ENCODE measurements at regions not wholly inside any gene's neighbourhood (a gene's known extent, or its start where the extent isn't known, plus 50 kb on each side); places are given as distances from the start of the nearest gene placed in this dataset.
"Not testable (repeated sequence)": the region's sequence is repeated elsewhere in the genome, so short reads cannot be mapped to it uniquely, and the experiment has no call there.

DNA sequence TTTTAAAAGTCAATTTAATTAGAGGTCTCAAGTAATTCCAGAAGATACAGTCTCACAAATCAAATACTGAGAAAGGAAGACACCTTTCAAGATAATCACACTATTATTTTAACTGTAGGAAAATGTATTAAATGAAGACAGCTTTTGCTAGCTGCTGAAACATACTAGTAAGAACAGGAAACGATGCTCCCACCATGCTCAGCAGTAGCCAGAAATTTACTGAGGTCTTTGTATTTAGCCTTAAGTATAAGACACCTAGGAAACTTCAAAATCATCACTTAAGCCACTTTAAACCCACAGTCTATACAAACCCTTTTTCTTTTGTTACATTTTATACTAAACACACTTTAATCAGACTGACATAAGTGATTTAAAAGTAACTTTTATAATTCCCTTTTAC is 72.7 kb upstream of the NPIPB12 start:
- DNase-seq, result not testable (repeated sequence)

DNA sequence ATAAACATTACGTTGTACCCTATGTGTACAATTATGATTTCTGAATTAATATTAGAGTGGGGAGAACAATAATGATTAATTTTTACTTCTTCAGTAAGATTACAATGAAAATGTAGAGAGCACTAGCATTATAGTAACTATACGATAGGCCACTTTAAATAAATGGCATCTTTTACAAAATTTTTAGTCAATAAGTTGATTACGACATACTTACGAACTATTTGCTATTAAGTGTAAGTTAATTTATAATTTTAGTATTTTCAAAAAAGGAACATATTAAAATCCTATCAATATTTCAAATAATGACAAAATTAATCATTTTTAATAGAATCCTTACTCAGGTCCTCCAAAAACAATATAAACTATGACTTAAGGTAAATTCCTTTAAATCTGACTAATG is 75.6 kb upstream of the NPIPB12 start:
- not testable (repeated sequence) for DNase-seq

- DNase-seq, result not testable (repeated sequence)
These were observed 71.1 kb upstream of the SPN start for GRCh38 chr16:29591919-29592318.

GRCh38 chr16:29594269-29594925 is 68.7 kb upstream of the SPN start:
- not testable (repeated sequence) for DNase-seq

DNA sequence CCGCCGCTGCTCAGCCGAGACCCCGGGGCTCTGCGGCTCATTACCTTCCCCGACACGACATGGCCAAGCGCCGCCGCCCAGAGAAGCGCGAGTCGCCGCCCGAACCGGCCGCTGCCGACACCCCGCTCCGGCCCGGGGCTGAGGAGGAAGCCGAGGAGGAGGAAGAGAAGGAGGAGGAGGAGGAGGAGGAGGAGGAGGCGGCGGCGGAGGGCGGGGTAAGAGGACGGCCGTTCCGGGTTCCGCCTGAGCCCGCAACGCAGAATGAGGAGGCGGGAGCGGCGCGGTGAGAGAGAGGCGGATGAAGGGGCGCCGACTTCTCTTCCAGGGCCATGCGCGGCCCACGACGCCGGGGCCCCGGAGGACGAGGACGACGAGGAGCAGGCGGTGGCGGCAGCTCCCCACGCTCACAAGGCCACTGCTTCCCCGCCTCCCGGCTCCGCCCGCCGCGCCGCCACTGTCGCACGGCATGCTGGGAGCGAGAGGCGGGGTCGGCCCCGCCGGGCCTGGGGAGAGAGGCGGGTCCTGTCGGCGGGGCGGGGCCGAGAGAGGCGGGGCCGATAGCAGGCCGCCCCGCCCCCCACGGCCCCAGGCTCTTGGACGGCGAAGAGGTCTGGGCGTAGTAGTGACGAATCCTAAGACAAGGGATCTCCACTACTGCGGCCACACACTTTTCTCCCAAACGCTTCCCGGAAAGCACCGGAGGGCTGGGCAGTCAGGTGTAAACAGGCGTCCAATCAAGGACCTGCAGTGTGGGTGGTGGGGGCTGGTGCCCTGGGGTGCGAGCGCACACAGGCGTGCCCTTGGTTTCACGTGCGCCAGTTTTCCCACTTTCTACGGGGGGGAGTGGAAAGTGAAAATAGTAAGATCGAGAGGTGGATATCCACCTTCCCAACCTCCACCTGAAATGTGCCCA is 67.9 kb upstream of the SPN start:
- DNase-seq, result peak; percentile 16

GRCh38 chr16:29597030-29597429 is 66.0 kb upstream of the SPN start:
- DNase-seq, result not testable (repeated sequence)

GRCh38 chr16:29600111-29601000 is 62.7 kb upstream of the SPN start:
- not testable (repeated sequence) for DNase-seq

GRCh38 chr16:29602247-29602625 is 60.8 kb upstream of the SPN start:
- DNase-seq, result not testable (repeated sequence)

GRCh38 chr16:29602683-29603088 is 60.4 kb upstream of the SPN start:
- DNase-seq, result not testable (repeated sequence)

DNA sequence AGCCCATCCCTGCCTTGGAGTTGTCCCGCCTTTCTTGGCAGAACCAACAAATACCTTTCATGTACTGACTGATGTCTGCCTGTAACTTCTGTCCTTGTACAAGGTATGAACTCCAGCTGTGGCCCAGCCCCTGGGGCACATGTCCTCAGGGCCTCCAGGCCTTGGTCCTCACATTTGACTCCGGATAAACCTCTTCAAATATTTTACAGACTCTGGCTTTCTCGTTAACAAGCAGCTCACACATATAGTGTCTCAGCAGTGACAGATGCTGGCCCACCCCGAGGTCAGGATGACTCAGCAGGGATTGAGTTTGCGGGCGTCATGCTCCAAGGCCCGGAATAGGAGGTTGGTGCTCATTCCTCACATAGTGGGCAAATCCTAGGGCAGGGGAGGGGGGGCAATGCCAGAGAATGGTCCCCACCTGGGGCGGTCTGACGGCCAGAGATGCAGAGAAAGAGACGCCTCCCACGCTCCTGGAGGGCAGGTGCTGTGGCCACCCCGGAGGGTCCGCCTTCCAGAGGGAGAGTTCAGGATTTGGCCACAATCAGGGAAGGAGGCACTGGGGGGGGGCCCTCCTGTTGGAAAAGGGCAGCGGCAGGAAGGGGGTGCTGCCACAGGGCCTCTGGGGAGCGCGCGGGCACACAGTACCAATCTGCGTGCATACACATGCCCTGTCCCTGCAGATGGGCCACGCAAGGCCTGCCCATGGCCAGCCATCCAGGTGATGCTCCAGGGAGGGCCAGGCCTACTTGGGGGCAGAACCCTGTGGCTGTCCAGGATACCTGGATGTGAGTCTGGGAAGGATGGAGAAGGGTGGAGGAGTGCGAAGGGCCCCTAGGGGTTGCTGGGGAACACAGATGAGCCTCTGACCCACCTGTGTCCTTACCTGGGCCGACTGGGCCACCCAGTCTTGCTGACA is 58.2 kb upstream of the SPN start:
- not testable (repeated sequence) for DNase-seq

DNA sequence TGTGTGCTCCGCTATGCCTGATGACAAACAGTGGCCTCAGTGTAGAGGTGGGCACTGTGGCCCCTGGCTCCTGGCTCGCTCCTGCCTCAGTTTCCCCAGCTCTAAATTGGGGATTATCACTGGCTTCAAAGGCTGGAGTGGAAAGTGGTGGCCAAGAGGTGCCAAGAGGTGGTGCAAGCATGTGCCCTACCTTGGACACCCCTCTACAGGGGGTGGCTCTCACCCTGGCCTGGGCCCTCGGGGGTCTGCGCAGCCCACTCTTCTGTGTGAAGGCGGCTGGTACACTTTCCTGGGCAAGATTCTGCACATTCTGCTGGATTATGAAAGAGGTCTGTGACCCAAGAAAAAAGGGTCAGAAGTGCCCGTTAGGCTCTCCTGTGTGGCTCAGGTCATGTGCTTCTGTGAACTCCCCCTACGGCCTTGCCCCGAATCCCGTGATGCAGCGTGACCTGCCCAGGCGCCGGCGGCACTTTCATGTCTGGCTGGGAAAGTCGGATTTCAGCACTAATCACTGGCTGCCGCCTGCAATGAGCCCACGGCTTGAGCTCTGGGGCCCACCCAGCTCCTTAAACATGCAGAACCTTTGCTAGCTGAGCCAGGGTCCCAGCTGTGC is 57.3 kb upstream of the SPN start:
- DNase-seq, result not testable (repeated sequence)

GRCh38 chr16:29606669-29607427 is 56.2 kb upstream of the SPN start:
- not testable (repeated sequence) for DNase-seq

DNA sequence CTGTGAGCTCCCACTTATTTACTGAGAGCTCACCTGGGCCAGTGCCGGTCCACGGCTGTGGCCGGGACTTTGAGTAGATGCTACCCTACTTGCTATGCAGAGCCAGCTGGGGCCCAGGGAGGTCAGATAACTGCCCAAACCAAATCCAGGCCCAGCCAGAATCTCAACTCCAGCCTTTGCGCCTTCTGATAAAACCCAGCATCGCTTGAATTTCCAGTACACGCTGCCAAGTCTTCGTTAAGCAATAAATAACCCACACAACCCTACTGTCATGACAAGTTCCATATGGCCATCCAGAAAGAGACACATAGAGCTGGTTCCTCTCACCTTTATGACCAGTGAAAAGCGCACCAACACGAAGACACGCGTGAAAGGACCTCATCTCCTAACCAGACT is 55.6 kb upstream of the SPN start:
- not testable (repeated sequence) for DNase-seq

DNA sequence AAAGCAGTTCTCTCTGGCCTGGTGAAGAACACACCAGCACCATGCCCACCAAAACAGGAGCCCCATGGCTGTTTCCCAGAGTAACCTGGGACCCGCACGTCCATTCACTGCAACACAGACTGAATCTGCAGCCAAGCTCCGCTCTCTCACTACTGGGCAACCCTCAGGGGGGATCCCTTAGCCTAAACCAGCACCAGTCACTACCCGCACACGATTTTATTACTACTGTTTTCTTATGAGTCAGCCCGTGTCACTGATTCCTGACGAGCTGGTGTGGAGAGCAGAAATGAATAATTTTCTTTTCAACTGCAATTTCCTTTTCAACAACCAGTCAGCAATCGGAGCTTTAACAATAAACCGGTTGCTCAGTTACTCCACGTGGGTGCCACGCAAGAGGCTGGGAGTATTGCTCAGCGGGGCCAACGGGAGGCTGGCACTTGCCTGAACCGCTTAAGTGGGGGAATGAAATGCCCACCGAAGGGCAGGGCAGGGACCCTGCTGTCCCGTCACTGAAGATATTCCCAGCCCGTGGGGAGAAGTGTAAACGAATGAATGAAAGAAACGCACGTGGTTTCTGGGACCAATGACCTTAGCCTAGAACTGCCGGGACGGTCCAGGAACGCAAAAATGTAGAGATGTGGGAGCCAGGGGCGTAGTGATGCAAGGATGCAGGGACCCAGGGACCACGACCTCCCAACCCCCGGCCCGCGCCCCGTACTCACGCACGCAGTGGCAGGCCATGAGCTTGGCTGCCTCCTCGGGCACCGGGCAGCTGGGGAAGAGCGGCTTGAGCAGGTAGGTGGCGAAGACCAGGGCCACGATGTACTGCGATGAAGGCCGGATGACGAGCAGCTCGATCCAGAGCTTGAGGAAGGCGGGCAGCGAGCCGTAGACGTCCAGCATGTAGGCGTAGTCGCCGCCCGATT is 50.4 kb upstream of the SPN start:
- DNase-seq, result not testable (repeated sequence)

Measured in NCI-H1436 treated with DMSO at 0.1 percent for 48 hours (cell line).